Endometrium (tissue), 2 donors: ENCODE measurements at regions not wholly inside any gene's neighbourhood (a gene's known extent, or its start where the extent isn't known, plus 50 kb on each side); places are given as distances from the start of the nearest gene placed in this dataset.
"Not testable (repeated sequence)": the region's sequence is repeated elsewhere in the genome, so short reads cannot be mapped to it uniquely, and the experiment has no call there.

Experiments used
- FAIRE-seq: peaks from 2 replicates; lab custom pipeline; 2012; peaks lifted over from hg19 to GRCh38; lab: Jason Lieb, UNC
- donor health status: control.
- donor health status: control.

DNA sequence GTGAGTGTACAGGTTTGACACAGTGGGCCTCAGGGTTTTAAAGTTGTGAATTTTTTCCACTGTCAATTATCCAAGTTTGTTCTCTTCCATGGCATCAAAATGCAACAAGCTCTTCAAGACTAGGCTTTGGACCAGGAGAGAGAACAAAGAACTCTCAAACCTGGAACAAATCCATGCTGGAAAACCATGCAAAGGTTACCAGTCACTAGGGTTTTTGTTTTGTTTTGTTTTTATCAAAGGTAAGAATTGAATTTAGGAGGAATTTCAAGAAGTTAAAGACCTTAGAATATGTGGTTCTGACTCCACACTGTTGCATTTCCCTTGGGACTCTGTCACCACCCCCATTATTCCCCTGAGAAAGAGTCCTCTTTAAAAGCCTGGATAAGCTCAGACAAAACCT lies 191.1 kb upstream of the PIK3R1 start:
- FAIRE-seq = no peak

DNA sequence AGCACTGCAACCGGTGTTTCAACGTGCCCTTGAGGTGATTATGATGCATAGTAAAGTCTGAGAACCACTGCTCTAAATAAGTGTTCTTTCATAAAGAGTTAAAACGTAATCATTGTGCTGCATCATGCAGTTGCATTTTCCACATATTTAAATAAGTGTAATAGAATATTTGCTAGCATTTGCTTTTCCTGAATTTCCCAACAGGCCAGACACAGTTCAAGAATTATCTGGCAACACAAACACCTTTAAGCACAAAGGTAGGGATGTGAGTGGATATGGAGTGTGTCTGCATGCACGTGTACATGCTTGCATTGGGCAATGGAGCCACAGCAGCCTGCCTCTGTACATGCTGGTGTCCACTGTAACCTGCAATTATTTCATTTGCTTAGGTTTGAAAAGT lies 193.6 kb upstream of the PIK3R1 start:
- no peak for FAIRE-seq

DNA sequence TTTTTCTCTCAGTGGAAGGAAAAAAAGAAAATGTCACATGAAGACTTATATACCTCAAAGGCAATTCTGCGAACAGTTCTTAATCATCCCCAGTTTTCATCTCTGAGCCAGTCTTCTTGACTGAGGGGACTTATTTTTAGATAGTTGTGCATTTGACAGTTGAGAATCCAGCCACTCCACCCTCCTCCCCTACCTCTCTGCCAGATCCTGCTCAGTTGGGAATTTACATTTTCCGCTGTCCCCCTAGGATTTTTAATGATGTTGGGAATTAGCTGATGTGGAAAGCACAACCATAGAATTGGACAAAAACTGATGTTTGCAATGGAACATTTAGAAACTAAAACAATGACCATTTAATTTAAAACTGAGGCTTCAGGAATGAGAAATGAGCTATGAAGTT lies 194.3 kb upstream of the PIK3R1 start:
- no peak for FAIRE-seq

DNA sequence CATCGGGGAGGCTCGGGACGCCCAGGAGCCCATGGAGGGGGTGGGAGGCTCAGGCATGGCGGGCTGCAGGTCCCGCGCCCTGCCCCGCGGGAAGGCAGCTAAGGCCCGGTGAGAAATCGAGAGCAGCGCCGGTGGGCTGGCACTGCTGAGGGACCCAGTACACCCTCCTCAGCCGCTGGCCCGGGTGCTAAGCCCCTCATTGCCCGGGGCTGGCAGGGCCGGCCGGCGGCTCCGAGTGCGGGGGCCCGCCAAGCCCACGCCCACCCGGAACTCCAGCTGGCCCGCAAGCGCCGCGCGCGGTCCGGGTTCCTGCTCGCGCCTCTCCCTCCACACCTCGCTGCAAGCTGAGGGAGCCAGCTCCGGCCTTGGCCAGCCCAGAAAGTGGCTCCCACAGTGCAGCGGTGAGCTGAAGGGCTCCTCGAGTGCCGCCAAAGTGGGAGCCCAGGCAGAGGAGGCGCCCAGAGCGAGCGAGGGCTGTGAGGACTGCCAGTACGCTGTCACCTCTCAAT lies 195.0 kb upstream of the PIK3R1 start:
- not testable (repeated sequence) for FAIRE-seq

DNA sequence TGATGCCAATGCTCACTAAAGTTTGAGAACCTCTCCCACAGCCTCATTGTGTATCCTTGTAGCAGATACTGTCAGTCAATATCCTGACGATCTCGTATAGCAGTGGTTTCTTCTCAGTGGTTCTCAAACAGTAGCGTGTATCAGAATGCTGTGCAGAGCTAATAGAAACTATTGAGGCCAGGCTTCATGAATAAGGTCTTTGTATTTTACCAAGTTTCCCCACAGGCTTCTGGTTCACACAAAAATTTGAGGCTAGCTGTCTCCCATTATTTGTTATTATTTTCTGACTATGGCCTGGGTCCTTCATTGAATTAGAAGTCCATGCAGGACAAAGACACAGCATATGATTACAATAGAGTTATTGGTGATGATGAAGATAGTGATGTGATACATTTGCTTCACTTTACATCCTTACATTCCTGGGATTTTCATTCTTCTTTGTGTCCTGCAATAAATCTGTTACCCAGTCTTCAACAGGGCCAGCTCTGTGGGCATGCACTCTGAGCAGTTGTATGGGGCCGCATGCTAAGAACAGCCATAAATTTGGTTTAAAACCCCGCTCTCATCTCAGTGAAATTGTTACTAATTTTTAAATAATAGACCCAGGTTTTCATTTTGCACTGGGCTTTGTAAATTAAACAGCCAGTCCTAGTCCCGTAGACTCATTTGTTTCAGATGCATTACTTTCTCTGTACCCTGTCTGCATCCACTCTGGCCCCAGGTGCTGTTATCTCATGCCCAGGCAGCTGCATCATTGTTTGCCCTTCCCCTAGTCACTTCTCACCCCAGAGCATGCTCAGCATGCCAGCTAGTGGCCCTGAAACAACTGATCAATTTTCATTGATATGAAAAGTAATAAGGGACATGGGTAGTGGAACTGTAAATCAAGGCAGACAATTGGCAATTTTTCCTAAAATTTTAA lies 199.9 kb upstream of the PIK3R1 start:
- FAIRE-seq = no peak

DNA sequence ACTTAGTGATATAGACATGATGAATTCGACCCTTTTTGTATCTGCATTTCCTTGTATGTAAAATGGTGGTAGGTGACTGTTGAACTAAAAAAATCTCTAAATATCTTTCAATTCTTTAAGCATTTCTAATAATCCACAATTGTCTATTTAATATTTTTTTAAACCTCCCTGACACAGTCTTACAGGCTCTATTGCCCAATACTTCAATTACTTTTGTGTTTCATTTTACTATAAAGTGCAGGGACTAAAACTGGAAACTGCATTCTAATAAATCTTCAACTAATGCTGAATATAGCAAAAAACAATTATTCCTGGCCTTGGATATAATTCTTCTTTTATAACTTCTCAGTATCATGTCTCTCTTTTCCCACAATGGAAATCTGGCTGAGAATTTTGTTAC lies 202.7 kb upstream of the PIK3R1 start:
- no peak for FAIRE-seq

DNA sequence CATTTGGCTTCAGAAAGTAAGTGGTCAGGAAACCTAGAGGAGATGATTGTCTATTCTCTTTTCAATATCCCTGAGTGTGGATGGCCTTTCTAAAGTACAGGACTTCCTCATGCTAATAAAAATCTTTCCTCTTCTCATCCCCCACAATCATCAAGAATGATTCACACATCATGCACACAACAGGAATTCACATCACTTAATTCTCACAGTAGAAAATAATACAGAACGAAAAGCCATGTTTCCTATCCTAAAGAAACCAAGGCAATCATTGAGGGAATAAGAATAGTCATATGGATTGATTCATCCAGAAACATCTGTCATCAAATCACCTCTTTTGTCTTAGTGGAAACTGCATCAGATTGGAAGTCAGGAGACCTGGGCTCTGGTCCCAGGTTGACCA lies 203.1 kb upstream of the PIK3R1 start:
- FAIRE-seq = no peak

DNA sequence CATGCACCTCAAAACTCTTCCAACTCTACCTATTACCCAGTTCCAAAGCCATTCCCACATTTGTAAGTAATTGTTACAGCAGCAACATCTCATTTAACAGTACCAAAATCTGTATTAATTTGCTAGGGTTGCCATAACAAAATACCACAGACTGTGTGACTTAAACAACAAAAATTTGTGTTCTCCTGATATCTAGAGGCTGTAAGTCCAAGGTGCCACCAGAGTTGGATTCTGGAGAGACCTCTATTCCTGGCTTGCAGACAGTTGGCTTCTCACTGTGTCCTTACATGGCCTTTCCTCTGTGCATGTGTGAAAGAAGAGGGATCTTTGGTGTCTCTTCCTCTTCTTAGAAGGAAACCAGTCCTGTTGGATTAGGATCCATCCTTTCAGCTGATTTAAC lies 203.8 kb upstream of the PIK3R1 start:
- no peak for FAIRE-seq

DNA sequence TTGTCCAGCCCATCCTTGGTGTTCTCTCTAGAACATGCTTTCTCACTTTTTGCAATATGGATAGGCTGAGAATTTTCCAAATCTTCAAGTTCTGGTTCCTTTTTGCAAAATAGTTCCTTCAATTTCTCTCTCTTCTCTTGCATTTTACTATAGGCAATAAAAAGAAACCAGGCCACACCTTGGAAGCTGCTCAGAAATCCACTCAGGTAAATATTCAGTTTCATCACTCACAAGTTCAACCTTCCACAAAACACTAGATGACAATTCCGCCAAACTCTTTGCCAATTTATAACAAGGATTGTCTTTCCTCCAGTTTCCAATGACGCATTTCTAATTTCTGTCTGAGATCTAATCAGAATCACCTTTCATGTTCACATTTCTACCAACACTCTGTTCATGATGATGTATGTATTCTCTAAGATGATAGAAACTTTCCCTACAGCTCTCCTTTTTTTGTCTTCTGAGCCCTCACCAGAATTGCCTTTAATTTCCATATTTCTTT lies 204.2 kb upstream of the PIK3R1 start:
- FAIRE-seq = no peak

DNA sequence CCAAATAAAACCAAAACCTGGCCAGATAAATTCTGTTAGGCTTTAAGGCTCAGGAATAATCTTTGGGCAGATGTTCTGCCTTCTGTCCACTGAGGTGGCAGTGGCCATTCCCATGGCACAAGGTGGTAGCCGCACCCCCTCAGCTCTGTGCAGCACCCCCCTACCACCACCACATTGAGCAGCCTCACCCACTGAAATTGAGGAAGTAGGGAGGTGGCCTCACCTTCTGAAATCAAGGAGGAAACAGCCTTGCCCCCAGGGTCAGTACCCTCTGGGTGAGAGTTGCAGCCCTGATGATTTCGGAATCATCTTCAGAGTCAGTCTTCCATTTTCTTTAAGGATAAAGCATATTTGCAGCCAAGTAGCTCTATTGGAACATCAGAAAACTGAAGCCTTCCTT lies 204.8 kb upstream of the PIK3R1 start:
- FAIRE-seq = no peak

DNA sequence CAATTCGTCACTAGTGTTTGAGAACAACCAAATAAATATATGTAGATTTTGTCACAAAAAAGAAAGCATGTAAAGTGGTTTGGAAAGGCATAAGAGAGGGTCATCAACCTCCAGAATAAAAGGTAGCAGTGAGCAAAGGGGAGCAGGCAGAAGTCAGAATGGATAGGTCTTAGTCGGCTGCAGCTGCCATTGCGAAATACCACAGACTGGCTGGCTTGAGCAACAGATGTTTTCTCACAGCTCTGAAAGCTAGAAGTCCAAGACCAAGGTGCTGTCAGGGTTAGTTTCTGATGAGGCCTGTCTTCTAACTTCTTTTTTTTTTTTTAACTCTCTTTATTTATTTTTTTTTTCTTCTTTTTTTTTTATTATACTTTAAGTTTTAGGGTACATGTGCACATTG lies 208.1 kb upstream of the PIK3R1 start:
- no peak for FAIRE-seq

DNA sequence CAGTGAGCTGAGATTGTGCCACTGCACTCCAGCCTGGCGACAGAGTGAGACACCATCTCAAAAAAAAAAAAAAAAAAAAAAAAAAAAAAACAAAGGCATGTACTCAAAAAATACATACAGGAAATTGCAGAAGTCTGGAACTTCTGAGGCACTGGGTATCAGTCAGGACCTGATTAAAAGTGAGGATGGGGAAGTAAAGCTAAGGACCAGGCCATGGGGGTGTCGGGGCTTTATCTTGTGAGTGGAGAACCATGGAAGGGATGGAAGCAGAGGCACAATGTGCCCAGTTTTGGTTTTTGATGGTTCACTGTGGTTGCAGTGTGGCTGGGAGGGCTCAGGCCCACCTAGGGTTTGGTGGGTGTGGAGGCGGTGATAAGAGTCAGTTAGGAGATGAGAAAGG lies 212.7 kb upstream of the PIK3R1 start:
- no peak for FAIRE-seq

DNA sequence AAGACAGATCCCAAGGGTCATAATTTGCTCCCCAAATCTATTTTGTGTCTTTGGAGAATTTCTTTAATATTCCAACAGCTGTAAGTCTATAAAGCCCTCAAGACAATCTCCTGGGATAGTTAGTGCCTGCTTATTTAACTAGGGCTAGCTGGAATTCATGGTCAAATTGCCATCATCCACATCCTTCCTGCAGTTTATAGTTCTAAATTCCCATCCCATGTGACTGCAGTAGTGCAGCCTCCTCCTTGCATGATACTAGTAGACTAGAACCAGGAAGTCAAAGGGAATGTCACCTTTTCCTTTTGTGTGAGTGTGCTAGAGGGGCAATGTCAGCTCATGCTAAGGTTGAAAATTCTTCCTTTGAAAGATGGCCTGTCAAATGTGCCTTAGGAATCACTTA lies 214.8 kb upstream of the PIK3R1 start:
- FAIRE-seq = no peak

DNA sequence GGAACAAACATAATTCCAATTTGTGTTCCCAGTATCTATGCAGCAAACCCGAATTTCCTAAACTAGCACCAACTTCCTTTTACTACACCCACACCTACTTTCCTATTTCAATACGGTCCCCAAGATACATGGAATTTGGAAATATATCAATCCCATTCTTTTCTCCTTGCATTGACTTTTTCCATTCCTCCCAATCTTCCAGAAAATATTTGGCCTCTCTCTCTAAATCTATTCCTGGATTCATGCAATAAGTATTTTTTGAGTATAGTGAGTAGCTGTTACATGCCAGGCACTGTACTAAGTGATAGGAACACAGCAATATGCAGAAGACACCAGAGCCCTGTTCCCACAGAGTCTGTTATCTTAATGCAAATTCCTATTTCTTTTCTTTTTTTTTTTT lies 216.2 kb upstream of the PIK3R1 start:
- FAIRE-seq = no peak

DNA sequence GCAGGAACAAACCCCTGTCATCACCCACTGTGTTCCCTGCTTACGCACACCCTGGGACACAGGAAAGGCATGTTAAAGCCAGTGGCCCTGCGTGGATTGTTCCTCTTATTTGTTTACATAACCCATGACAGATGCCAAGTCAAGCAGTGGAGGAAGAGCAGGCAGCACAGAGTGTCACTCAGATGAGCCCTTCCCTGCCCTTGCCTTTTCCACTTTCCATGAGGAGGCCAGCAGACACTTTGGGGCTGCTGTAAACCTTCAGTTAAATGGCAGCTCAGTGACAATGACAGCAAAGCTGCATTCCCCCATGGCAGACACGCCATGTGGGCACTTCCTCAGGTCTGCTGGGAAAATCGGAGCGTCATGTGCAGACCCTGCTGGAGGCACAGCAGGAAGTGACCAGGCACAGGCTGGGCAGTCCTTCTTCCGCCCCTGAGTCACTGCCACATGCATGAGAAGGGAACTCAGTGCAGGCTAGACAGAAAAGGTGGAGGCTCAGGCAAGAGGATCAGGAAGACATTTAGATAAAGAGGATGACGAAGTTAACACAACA lies 216.8 kb upstream of the PIK3R1 start:
- no peak for FAIRE-seq

DNA sequence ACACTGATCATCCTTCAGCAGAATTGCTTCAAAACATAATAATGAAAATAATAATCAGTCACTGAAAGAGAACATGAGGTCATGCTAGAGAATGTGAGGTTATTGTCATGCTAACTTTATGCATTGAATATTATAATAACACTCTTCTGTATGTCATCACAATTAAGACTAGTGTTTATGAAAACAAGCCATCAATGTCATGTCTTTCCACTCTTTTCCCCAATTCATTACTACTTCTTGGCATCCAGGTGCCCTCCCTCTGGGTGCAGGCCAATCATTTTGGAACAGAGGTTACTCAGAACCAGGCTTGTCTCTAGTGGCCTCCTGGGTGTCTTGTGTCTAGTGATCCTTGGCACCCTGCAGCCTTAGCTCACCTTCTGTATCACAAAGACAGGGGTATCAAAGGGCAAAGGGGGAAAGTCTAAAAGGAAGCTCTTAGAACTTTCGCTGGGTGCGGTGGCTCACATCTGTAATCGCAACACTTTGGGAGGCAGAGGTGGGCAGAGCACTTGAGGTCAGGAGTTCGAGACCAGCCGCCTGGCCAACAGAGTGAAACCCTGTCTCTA lies 217.6 kb upstream of the PIK3R1 start:
- no peak for FAIRE-seq

DNA sequence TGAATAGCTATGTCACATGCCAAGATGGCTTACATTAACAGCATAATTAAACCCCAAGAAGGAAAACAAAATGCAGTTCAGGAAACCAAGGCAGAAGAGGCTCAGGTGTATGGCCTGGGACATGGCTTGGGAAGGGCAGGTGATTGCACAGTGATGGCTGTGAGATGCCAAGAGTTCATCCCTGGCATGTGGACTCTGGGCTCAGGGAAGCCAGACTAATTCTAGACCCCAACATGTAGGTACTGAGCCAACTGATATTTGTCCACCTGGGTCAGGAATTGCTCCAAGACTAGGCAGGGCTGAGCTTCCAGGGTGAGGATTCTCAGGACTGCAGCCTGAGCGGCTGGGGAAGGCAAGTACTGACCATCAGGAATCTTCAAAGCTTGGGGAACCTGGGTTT lies 218.4 kb upstream of the PIK3R1 start:
- FAIRE-seq = no peak

DNA sequence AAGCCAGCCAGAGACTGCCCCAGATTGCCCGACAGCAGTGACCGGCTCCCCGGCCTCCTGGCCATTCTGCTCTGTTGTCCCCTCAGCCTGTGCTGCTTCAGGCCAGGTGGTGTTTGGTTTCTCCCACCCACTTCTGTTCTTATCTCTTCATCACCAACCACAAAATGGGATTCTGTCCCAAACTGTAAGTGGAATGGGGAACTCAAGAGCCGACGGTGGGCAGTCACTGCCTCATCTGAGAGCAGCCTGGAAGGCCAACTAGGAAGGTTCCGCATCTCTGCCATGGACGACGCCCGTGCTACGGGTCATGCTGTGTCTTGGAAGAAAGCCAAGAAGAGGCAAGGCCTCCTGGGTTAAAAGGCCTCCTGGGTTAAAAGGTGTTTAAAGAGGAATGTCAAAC lies 219.0 kb upstream of the PIK3R1 start:
- FAIRE-seq = no peak

DNA sequence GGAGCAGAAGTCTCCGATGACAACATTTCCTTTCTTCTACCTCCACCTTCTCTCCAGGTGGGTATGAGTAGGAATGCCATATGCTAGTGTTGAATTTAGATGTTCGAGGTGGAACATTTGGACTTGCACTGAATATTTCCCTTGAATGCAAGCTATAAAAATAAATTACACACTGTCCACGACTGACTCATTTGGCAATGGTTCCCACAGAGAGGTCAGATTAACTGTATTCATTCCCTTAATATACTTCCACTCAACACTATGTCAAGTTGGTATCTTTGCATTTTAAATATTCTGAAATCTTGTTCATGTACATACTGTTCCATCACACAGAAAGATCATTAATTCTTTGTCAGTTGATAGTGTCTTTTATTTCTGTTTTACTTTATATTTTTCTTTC lies 222.6 kb upstream of the PIK3R1 start:
- FAIRE-seq = no peak

DNA sequence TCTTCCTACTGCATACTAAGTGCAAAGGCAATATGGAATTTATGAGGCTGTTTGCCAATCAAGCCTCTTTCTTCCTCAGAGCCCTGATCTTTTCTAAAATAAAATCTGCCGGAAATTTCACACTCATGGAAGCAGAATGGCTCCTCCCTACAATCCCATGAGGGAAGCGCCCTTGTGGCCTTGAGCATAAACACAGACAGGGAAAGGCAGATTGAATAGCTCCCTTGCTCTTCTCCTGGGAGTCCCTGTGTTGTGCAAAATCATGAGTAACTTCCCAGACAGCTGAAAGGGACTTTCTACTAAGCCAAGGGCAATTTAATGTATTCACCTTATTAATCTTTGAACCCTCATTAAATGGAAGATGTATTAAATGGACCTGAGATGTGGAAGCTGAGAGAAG lies 226.1 kb upstream of the PIK3R1 start:
- FAIRE-seq = no peak

DNA sequence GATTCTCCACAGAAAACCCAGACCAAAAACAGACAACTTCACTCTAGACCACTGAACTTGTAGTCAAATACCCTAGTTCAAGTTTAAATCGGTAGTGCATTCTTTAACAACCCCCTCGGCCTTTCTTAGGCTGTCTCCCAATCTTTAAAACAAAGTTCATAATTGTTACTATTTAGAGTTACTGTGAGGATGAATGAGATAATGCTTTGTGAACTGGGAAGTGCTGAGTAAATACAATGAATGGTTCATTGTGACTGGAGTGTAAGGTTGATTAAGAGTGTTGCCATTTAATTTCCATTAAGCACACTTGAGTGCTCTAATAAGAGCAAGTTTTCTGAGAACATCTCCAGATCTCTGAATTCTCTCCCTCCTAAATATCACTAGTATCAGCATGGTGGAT lies 228.8 kb upstream of the PIK3R1 start:
- no peak for FAIRE-seq

DNA sequence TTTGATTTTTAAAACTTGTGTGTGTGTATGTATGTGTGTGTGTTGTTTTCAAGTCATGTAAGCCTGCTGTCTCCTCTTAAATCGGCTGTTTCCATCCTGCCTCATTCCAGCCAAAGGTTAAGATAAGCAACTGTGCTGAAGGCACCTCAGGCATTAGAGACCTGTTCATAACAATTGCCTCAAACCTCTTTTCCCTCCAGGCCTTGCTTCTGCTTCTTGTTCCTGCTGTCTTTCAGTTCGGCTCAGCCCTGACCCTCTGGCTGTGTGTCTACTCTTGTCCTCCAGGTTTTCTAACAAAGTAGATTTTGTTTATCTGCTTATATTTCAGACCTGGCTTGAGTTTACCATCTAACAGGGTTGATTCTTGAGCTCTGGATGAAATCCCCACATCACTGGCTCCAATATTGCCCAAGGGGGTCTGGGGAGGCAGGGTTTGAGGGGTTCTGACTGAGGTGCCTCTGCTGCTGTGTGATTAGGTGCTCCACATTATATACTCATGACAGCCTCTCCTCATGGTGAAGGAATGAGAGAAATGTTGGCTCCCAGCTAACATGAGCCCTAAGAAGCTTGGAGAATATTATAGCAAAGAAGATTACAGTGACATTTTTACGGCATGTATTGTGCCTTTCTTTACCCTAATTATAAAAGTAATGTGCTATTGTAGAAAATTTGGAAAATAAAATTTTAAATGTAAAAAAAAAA lies 229.7 kb upstream of the PIK3R1 start:
- FAIRE-seq = no peak

DNA sequence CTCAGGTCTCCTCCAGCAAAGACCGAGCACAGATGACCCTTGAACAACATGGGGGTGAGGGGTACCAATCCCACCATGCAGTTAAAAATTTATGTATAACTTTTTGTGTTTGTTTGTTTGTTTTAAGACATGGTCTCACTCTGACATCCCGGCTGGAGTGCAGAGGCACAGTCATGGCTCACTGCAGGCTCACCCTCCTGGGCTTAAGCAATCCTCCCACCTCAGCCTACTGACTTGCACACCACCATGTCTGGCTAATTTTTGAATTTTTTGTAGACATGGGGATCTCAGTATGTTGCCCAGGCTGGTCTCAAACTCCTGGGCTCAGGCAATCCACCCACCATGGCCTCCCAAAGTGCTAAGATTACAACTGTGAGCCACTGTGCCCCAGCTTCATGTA lies 231.0 kb upstream of the PIK3R1 start:
- FAIRE-seq = no peak
